ENCODE measurements at regions not wholly inside any gene's neighbourhood (a gene's known extent, or its start where the extent isn't known, plus 50 kb on each side); places are given as distances from the start of the nearest gene placed in this dataset.

DNA sequence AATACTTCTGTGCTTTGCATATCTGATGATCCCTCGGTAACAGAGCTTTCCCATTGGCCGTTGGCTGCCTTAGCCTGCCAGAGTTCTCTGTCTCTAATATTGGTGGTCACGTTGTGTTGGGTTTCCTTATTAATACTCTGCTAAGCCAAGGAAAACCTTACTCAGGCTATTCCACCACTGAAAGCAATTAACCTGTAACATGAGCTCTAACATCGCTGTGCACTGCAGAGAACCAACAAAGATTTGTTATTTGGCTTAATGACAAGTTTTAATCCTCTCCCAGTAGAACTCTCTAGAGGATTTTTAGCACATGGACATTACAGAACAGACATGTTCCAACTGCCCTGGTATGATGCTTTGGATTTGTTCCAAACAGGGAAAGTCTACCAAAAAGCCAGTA lies 825.9 kb upstream of the POU3F3 start:
- DNase-seq (ENCODE audit: low read depth in 4 of 4, low spot score in 3 of 4), result peak in 1 of 4 donors; percentile 53

DNA sequence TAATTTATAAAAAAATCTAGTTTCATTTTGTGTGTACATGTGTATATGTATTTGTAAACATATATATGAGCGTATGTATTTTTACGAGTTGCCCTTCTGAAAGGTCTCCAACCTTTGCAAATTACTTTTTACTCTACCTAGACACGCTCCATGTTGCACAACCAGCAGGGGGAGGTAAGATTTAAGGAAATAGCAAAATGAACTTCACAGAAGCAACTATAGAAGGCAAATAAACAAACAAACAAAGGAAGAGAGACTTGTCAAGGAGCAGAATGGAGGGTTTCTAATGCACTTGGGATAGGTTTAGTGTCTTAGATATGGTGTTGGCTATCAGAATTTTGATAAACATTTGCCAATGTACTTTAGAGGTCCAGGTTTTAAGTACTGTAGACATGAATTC lies 820.5 kb upstream of the POU3F3 start:
- no peak for DNase-seq (ENCODE audit: low read depth in 4 of 4, low spot score in 3 of 4)

DNA sequence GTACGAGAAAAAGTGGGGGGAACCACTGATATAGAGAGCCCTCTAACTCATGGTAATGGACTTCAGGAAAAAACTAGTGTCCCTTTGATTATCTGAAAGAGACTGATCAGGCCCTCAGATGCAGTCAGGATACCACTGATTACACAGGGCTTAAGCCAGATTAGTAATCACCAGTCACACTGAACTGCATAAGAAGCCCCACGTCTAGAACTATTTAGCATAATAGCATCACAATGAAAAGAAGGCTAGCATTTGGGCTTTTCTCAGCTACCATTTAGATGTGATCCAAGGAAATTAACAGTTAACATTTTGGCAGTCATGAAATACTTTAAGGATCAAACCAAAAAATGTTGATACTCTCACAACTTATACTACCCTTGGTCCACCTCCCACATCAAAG lies 813.1 kb upstream of the POU3F3 start:
- DNase-seq (ENCODE audit: low read depth in 4 of 4, low spot score in 3 of 4), result no peak

DNA sequence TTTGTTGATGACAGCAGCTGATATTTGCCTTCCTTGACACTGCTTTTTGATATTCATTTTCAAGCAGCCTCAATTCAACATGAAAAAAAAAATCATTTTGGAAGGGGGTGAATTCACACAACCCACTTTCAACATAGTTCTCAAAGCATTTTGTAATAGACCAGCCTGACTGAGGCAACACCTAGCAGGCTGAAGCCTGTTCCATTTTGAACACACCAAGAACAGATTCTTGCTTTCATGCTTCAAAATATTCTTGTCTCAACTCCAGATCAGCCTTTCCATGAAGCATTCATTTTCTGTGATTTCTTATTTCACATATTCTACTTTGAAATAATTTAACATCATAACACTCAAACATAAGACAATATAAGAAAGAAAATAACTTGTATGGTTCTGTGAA lies 812.6 kb upstream of the POU3F3 start:
- no peak for DNase-seq (ENCODE audit: low read depth in 4 of 4, low spot score in 3 of 4)

DNA sequence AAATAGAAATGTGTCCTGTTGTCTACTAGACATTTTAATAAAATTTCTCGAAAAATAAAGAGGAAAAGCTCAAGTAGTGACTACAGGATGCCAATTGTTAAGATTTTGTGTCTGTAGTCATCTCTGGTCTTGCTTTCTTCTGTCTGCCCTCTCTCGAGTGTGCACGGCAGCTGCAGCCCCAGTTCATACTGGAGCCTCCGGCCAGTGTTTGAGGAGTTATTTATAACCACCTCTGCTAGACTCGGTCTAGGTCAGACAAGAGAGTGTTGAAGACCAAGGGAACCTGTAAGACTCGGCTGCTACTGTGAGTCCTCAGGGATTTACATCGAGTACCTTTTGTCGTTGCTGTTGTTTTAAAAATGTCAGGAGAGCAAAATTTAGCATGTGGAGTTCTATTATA lies 810.1 kb upstream of the POU3F3 start:
- DNase-seq (ENCODE audit: low read depth in 4 of 4, low spot score in 3 of 4), result no peak

DNA sequence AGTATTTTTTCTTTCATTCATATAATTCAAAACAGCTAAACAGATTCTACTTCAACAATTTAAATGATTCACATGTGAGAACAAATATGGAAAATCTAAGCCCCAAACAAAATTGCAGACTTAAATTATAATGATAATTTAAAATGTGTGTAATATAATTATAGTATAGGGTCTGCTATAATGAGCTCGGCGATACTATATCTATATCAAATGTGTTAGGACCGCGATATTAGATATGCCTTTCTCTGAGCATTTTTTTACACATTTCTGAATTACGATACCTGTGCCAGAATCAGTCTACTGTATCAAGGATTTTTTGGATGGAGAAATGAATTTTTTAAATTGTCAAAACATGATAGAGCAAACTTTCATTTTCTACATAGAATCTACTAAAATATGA lies 808.8 kb upstream of the POU3F3 start:
- DNase-seq (ENCODE audit: low read depth in 4 of 4, low spot score in 3 of 4), result no peak

DNA sequence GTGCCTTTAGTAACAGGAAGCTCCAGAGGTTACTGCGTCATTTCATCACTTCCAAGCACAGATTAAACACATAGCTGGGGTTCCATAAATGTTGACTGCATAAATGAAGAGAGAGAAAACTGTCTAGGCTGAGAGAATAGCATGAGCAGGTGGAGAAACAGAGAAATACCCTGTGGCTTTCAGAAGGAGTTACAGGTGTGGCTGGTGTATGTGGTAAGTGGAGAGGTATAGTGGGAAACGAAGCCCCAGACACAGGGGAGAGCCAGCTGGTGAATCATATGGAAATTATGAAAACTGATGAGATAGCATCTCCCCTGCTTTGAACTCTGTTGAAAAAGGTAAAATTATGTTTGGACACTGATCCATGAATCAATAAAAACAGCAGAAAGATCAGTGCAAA lies 807.4 kb upstream of the POU3F3 start:
- DNase-seq (ENCODE audit: low read depth in 4 of 4, low spot score in 3 of 4), result no peak

DNA sequence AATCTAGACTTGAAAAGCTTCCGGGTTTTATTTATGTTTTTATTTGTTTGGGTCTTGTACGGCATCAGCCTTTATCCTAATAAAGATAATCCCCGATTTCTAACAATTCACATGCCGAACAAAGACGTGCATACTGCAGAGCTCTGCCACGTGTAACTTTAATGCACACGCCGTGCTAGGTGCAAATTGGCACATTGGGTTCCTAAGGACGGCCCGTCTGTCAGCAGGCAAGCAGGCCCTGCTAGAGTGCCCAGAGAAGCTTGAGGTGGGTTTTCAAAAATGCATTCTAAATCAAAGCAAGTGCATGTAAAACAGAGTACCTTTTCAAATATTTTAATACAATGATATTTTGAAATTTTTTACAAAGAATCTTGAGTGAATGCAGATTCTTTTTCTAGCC lies 806.4 kb upstream of the POU3F3 start:
- no peak for DNase-seq (ENCODE audit: low read depth in 4 of 4, low spot score in 3 of 4)

DNA sequence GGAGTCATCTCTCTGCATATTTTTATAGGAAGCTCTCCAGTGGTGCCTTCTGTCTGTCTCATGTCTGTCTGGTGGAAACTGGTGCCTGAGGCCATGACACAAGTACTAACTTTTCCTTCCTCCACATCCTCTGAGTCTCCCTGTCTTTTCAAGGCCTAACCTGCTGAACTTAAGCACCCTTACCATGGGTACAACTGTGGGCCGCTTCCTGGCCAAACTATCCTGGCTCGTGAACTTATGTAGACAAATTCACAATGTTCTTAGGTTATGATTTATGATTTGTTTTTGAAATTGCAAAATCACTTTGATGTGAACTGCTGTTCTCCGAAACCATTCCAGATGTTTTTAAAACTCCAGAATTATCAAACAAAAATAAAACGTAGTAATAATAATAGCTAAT lies 804.5 kb upstream of the POU3F3 start:
- DNase-seq (ENCODE audit: low read depth in 4 of 4, low spot score in 3 of 4), result no peak

DNA sequence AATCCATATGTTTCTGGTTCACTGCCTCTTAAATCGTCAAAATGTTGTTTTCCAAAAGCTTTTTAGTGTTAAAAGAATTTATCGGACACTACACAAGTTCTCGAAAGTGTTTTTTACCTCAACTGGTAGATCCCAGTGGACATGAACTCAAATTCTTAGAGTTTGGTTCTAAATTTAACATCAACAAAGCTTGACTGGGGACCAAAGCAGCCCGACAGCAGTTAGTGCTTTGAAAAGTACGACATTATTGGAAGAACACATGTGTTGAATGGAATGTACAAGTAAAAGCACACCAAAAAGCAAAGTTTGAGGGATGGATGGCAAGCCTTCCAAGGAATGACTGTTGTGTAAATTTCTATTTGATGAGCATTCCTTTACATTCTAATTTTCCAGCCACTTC lies 803.9 kb upstream of the POU3F3 start:
- DNase-seq (ENCODE audit: low read depth in 4 of 4, low spot score in 3 of 4), result no peak

DNA sequence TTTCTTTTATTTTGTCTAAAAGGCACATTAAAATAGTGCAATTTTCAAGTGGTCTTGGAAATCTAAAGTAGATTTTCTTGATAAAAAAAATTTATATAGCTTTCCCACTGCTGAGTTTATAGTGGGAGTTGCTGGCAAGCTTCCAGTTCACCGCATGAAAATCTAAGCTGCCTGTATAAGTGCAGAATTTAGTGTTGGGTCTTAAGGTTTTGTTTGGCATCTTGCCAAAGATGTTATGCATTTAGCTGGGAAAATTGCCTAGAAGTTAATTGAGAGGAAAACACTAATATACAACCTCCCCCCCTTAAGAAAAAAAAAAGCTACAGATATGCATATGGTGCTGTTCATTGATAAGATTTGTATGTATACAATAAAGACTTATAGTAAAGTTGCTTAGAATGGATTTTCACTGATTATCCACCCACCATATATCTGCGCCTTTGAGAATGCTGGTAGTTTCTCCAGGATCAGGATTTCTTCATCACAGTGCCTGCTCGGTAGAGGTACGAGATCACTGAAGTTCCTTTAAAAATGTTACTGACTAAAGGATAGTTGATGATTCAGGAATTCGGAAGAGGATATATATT lies 803.2 kb upstream of the POU3F3 start:
- peak in 1 of 4 donors; percentile 24 for DNase-seq (ENCODE audit: low read depth in 4 of 4, low spot score in 3 of 4)

DNA sequence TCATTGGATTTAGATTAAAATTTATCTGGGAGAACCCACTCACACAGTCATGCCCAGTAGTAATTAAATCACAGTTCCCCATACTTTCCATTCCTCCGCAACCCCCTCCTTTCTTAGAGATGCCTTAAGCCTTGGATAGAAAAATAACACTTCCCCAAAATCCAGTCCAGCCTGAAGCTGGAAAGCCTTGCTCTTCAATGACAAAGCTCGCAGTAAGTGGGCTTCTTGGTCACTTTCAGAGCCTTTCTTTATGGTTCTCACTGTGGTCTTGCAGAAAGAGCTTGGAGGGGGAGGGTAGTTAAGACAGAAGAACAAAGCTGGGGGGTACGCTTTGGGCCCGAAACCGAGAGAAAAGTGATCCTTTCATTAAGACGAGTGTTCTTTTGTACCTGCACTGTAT lies 802.1 kb upstream of the POU3F3 start:
- no peak for DNase-seq (ENCODE audit: low read depth in 4 of 4, low spot score in 3 of 4)

DNA sequence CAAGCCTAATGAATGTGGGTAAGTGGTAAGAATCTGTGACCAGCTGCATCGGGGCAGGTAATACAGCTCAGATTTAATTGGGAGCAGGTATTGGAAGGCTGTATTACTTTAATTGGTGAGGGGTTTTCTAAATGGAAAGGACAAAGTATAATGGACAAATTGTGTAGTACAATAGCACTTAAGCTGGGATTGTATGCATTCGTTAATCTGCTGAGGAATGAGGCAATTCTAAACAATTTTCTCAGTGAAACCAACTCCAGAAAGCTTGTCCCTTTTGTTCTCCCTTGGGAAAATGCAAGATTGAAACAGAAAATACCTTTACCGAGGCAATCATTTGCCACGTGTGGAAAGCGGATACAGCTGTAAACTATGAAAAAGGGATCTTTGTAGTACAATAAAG lies 801.6 kb upstream of the POU3F3 start:
- no peak for DNase-seq (ENCODE audit: low read depth in 4 of 4, low spot score in 3 of 4)

DNA sequence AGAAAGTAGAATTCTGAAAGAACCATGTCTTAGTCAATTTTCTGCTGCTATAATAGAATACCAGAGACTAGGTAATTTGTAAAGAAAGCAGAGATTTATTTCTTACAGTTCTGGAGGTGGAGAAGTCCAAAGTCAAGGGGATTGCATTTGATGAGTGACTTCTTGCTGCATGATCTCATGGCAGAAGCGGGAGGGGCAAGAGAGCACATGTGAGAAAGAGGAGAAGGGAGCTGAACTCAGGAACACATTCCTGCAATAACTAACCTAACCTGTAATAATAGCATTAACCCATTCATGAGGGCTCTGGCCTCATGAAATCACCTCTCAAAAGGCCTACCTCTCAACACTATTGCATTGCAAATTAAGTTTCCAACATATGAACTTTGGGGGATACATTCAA lies 797.5 kb upstream of the POU3F3 start:
- DNase-seq (ENCODE audit: low read depth in 4 of 4, low spot score in 3 of 4), result no peak

DNA sequence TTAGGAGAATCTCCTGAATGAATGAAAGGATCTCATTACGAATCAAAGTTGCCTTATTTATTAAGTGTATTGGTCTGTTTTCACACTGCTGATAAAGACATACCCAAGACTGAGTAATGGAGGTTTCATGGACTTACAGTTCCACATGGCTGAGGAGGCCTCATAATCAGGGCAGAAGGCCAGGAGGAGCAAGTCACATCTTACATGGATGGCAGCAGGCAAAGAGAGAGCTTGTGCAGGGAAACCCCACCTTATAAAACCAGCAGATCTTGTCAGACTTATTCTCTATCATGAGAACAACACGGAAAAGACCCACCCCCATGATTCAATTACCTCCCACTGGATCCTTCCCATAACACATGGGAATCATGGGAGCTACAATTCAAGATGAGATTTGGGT lies 785.2 kb upstream of the POU3F3 start:
- no peak for DNase-seq (ENCODE audit: low read depth in 4 of 4, low spot score in 3 of 4)

DNA sequence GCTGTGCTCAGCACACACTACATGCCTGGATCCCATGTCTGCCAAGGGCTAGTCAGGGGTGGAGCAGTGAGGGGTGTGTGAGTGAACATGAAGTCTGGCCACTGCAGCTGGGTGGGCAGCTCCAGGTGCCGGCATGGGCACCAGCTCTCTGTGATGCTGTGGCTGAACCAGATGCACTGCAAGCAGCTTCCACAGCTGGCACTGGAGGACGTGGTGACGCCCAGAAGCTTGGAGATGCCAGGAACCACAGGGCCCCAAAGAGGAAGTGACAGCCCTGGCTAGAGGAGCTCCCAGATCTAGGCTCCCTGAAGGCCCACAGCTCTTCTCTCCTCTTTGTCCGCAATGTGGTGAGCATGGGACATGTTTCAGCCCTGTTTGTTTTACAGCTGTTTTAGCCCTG lies 776.3 kb upstream of the POU3F3 start:
- DNase-seq (ENCODE audit: low read depth in 4 of 4, low spot score in 3 of 4), result no peak

DNA sequence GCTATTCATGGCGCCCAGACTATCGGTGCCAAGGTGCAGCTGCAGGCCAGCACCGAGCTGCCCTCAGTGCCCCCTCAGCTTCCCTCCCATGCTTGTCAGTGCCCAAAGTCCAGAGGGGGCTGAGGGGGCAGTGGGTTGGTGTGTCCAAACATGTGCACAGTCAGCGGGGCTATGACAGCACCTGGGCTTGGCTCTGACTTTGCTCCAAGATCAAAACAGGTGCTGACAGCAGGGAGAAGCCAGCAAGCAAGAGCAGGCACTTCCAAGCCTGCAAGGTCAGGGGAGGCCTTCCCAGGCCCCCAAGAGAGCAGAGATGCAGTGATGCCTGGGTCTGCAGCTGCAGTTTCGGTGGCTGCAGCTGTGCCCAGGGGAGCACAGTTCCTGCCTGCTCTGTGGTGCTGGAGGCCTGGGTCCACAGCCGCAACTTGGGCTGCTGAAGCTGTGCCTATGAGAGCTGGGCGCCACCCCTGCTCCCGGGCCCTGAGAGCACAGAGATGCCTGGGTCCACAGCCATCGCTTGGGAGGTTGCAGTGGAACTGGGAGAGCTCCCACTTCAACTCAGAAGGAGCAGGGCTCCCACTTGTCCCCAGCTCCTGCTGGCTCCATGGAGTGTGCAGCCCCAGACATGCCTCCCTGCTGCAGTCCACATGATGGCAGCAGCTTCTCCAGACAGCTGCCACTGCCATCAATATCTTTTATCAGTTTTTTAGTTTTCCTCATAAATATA lies 775.3 kb upstream of the POU3F3 start:
- DNase-seq (ENCODE audit: low read depth in 4 of 4, low spot score in 3 of 4), result no peak

DNA sequence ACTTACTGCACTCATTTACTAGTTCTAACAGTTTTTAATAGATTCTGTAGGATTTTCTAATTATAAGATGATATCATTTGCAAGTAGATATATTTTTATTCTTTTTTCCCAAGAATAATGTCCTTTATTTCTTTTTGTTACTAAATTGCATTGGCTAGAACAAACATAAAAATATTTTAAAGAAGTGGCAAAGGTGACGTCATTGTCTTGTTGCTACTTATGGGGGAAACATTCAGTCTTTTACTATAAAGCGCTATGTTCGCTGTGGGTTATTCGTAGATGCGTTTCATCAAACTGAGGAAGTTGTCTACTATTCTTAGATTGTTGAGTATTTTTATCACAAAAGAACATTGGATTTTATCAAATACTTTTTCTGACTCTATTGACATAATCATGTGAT lies 765.2 kb upstream of the POU3F3 start:
- DNase-seq (ENCODE audit: low read depth in 4 of 4, low spot score in 3 of 4), result no peak

DNA sequence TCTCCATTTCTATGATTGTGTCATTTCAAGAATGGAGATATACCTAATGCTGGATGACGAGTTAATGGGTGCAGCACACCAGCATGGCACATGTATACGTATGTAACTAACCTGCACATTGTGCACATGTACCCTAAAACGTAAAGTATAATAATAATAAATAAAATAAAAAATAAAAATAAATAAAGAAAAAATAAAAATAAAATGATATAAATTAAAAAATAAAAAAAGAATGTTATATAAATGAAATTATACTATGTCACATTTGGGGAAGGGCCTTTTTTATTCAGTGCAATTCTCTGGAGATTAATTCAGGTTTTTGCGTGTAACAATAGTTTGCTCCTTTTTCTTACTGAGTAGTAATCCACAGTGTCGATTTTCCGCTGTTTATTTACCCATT lies 763.5 kb upstream of the POU3F3 start:
- no peak for DNase-seq (ENCODE audit: low read depth in 4 of 4, low spot score in 3 of 4)

DNA sequence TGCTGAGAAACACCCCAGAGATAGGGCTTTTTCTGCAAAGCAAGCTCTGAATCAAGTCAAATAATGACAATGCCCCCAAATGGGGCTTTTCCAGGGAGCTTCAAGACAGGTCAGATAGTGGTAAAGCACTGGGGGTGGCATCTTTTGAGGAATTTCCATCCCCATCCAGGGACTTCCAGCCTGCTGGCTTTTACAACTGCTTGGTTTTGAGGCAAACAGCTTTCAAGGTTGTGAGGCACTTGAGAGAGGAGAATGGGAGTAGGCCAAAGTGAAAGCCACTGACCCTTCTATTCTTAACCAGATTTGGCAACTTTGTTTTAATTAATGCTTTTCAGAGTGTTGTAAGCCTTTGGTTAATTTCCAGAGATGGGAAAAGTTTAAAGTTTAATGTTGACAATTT lies 762.0 kb upstream of the POU3F3 start:
- no peak for DNase-seq (ENCODE audit: low read depth in 4 of 4, low spot score in 3 of 4)

DNA sequence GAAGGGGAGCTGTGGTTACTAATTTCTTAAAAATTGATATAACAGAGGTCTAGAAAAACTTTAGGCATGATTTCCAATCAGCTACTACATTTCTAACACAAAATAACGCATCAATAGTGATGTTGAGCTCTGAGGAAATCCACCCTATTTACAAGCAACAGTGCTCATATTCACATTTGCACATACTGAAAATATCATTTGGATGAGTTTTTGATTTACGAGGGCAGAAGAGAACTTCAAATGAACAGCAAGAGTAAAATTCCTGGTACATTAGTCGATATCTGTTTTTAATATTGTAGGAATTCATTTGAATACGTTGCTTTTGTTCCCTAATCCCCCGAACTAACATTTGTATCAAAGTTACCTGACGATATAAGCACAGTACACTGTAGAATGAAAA lies 761.0 kb upstream of the POU3F3 start:
- no peak for DNase-seq (ENCODE audit: low read depth in 4 of 4, low spot score in 3 of 4)

DNA sequence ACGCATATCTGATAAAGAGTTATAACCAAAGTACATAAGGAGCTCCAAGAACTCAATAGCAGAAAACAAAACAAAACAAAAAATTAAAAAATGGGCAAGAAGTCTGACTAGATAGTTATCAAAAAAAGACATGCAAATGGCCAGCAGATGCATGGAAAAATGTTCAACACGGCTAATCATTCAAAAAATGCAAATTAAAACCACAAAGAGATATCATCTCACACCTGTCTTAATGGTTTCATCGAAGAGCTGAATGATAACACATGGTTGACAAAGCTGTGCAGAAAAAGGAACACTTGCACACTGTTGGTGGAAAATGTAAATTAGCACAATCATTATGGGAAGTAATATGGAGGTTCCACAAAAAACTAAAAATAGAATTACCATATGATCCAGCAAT lies 751.3 kb upstream of the POU3F3 start:
- no peak for DNase-seq (ENCODE audit: low read depth in 4 of 4, low spot score in 3 of 4)

DNA sequence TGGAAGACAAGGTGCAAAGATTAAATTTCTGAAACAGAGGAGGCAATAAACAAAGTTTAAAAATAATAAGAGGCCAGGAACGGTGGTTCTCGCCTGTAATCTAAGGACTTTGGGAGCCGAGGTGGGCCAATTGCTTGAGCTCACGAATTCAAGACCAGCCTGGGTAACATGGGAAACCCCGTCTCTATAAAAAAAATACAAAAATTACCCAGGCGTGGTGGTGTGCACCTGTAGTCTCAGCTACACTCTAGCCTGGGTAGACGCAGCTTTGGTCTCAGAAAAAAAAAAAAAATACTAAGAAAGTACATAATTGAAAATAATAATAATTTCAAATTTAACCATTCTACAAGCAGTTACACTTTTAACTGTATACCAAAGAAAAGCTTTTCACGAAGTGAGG lies 744.6 kb upstream of the POU3F3 start:
- no peak for DNase-seq (ENCODE audit: low read depth in 4 of 4, low spot score in 3 of 4)
